Upper lobe of left lung (tissue), 4 donors: ENCODE measurements at regions not wholly inside any gene's neighbourhood (a gene's known extent, or its start where the extent isn't known, plus 50 kb on each side); places are given as distances from the start of the nearest gene placed in this dataset.

Source experiments
- CTCF ChIP-seq, 6 experiments: fragments of 450-650 bp in 4 of 6; fragments of 200-600 bp in 2 of 6; sonication (generic) in 2 of 6; IDR thresholded peaks; one replicate each; pipeline ENCODE4 v1.5.1; 2016 to 2019; ENCODE audit warnings: antibody characterized with exemption in 6 of 6
- POLR2A ChIP-seq, 4 donors: fragments of 450-650 bp; IDR thresholded peaks; one replicate each; pipeline ENCODE4 v1.5.1; 2016 to 2017; ENCODE audit warnings: antibody characterized with exemption in 4 of 4, mild to moderate bottlenecking in 2 of 4
- POLR2AphosphoS5 ChIP-seq, 2 donors: sonication (generic); formaldehyde crosslinking; IDR thresholded peaks; one replicate each; pipeline ENCODE4 v1.5.1; 2017; ENCODE audit warnings: antibody characterized with exemption in 2 of 2

GRCh38 chr14:87784386-87784785, 208.6 kb downstream of the GALC start:
- TF ChIP-seq CTCF (IDR thresholded peaks at IDR 0.05) (no peak), POLR2A (IDR thresholded peaks at IDR 0.05) (no peak), POLR2AphosphoS5 (IDR thresholded peaks at IDR 0.05) (no peak)
